ENCODE measurements at regions not wholly inside any gene's neighbourhood (a gene's known extent, or its start where the extent isn't known, plus 50 kb on each side); places are given as distances from the start of the nearest gene placed in this dataset.

GRCh38 chr17:65305116-65305515 lies 167.9 kb downstream of the RGS9 start:
- no peak for TF ChIP-seq CTCF (IDR thresholded peaks at IDR 0.05)
- TF ChIP-seq ZFX (IDR thresholded peaks at IDR 0.05; ENCODE audit: borderline replicate concordance) = no peak

Data from 22Rv1 (cell line).